Large intestine (tissue), 3 donors: ENCODE measurements at regions not wholly inside any gene's neighbourhood (a gene's known extent, or its start where the extent isn't known, plus 50 kb on each side); places are given as distances from the start of the nearest gene placed in this dataset.

ENCODE experiments used
- DNase-seq, 2 donors: peaks; one replicate each; pipeline versions ENCODE4 v3.0.0 to v3.0.0-alpha.2; 2013
- H3K27ac ChIP-seq: one replicate; pipeline ENCODE4 v1.5.1; 2013; ENCODE audit warnings: low read length
- H3K27me3 ChIP-seq: 2 replicates; pipeline ENCODE4 v1.6.1; 2013; ENCODE audit warnings: low read length; ENCODE audit not compliant: control insufficient read depth, insufficient read depth
- H3K36me3 ChIP-seq: 2 replicates; pipeline ENCODE4 v1.6.1; 2013; ENCODE audit warnings: low read length; ENCODE audit not compliant: control insufficient read depth, insufficient read depth
- H3K4me1 ChIP-seq: one replicate; pipeline ENCODE4 v1.6.1; 2013; ENCODE audit warnings: low read length; ENCODE audit not compliant: control insufficient read depth, insufficient read depth
- H3K4me3 ChIP-seq: one replicate; pipeline ENCODE4 v1.5.1; 2013; ENCODE audit warnings: low read length
- H3K9me3 ChIP-seq: one replicate; pipeline ENCODE4 v1.6.1; 2013; ENCODE audit warnings: mild to moderate bottlenecking, low read depth, low read length, moderate library complexity; ENCODE audit not compliant: control insufficient read depth
- WGBS: methylation state at CpG from one replicate; pipeline ENCODE4 v1.1.5; 2013; ENCODE audit warnings: low lambda C conversion rate; ENCODE audit not compliant: insufficient coverage; 5-methylcytosine and 5-hydroxymethylcytosine counted together

- Histone ChIP-seq H3K9me3 (no peaks in the 10 kb centered on the region), H3K36me3 (no peaks in the 10 kb centered on the region), H3K27ac (no peak overlapping the region), H3K4me1 (no peaks in the 10 kb centered on the region), H3K27me3 (no peaks in the 10 kb centered on the region), H3K4me3 (no peak overlapping the region)
- DNase-seq, result no peak
- 100% methylated on average over 1 of the region's 3 CpGs for WGBS
Measured at GRCh38 chr9:28209130-28209529, 635.8 kb upstream of the C9orf72 start.

DNA sequence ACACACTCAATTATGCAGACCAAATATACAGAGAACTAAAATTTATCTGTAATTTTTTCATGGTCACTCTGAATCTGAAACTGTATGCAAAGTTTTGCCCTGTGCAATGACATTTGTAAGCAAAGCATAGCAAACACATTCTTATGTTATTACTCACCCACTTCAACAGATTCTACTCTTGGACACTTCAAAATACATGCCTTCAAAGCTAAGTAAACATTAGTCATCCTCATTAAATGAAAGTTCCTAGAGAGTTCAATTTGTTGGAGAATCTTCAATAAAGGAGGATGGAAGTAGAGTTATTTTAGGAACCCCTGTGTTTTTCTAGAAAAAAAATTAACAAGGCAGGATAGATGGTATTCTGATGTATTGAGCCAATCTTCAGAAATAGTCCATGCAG lies 639.7 kb upstream of the C9orf72 start:
- Histone ChIP-seq H3K27me3 (no peaks in the 10 kb centered on the region), H3K36me3 (no peaks in the 10 kb centered on the region), H3K4me3 (no peak overlapping the region), H3K9me3 (no peaks in the 10 kb centered on the region), H3K4me1 (no peaks in the 10 kb centered on the region), H3K27ac (no peak overlapping the region)
- peak; percentile 1 to 9 for DNase-seq

DNA sequence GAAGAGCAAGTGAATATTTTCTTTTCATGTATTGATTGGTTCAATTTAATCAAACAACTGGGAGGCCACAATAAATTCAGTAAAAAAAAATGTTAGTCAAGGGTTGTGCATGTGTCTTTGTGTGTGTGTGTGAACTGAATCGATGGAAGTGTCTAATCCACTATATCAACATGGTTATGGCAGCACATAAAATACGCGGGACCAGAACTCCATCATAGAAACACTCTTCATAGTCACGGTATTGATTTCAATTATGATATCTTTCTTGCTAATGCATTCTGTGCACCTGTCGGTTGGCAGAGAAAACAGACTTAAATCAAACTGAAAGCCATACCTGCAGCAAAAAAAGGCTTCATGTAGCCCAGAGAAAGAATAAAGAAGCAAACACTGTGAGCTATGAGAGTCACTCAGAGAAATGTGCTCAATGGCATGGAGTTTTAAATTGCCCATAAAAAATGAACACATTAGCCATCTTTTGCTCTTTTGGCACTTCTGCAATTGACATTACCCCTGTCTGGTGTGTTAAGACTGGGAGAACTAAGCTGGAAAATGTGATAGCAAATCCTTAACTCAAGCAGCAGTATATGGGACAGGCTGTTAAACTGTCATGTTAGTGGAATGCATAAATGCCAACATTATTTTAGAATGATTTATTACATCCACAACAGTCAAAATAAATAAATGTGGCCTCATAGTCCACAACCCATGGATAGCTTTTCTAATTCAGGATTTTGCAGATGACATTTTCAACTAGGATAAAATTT lies 642.4 kb upstream of the C9orf72 start:
- H3K27me3 ChIP-seq, result no peaks in the 10 kb centered on the region
- H3K27ac ChIP-seq, result no peak overlapping the region
- no peaks in the 10 kb centered on the region for H3K4me1 ChIP-seq
- 50% methylated on average over 1 of the region's 5 CpGs for WGBS
- H3K9me3 ChIP-seq, result no peaks in the 10 kb centered on the region
- DNase-seq, result no peak
- H3K4me3 ChIP-seq, result no peak overlapping the region
- H3K36me3 ChIP-seq, result no peaks in the 10 kb centered on the region

DNA sequence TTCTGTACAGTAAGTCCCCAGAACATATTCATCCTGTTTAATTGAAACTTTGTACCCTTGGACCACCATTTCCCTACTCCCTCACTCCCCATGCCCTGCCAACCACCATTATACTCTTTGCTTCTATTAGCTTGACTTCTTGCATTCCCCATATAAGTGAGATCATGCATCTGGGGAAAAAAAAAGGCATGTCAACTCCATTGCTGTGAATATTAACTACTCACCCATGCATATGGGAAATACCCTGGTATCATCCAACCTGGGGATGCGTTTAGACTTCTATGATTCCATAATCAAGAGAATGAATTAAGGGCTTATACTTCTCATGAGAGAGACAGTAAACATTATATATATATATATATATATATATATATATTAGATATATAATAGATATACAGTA lies 659.4 kb upstream of the C9orf72 start:
- Histone ChIP-seq H3K9me3 (no peaks in the 10 kb centered on the region), H3K27ac (no peak overlapping the region), H3K27me3 (no peaks in the 10 kb centered on the region), H3K4me1 (no peaks in the 10 kb centered on the region), H3K4me3 (no peak overlapping the region), H3K36me3 (no peaks in the 10 kb centered on the region)
- no peak for DNase-seq
- no CpG with 5 or more reads among the region's 1 CpG for WGBS

DNA sequence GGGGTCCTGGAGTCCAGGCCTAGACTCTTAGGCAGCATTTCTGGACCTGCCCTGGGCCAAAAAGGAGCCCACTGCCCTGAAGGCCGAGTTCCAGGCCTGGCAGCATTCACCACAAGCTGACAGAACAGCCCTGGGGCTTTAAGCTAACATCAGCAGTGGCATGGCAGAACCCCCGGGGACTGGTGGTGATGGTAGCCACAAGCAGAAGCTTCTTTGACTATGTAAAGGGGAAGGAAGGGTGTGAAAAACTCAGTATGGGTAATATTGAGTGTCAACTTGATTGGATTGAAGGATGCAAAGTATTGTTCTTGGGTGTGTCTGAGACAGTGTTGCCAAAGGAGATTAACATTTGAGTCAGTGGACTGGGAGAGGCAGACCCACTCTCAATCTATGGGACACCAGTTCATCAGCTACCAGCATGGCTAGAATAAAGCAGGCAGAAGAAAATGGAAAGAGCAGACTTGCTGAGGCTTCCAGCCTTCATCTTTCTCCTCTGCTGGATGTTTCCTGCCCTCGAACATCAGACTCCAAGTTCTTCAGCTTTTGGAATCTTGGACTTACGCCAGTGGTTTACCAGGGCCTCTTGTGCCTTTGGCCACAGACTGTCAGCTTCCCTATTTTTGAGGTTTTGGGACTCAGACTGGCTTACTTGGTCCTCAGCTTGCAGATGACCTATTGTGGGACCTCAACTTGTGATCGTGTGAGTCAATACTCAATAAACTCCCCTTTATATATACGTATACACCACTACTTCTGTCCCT lies 661.0 kb upstream of the C9orf72 start:
- DNase-seq, result no peak
- Histone ChIP-seq H3K4me1 (no peaks in the 10 kb centered on the region), H3K27ac (no peak overlapping the region), H3K36me3 (no peaks in the 10 kb centered on the region), H3K9me3 (no peaks in the 10 kb centered on the region), H3K27me3 (no peaks in the 10 kb centered on the region), H3K4me3 (no peak overlapping the region)
- no CpG with 5 or more reads among the region's 6 CpGs for WGBS

GRCh38 chr9:28234894-28235277 lies 661.6 kb upstream of the C9orf72 start:
- no peaks in the 10 kb centered on the region for H3K9me3 ChIP-seq
- no peak overlapping the region for H3K27ac ChIP-seq
- H3K27me3 ChIP-seq, result no peaks in the 10 kb centered on the region
- no peaks in the 10 kb centered on the region for H3K36me3 ChIP-seq
- no peak overlapping the region for H3K4me3 ChIP-seq
- no peaks in the 10 kb centered on the region for H3K4me1 ChIP-seq
- DNase-seq, result no peak
- WGBS, result no CpG with 5 or more reads among the region's 1 CpG

GRCh38 chr9:28249424-28249823 lies 676.1 kb upstream of the C9orf72 start:
- Histone ChIP-seq H3K4me3 (no peak overlapping the region), H3K27ac (no peak overlapping the region), H3K9me3 (no peaks in the 10 kb centered on the region), H3K36me3 (no peaks in the 10 kb centered on the region), H3K4me1 (no peaks in the 10 kb centered on the region), H3K27me3 (no peaks in the 10 kb centered on the region)
- WGBS, result 57% methylated on average over 1 of the region's 2 CpGs
- DNase-seq, result no peak

DNA sequence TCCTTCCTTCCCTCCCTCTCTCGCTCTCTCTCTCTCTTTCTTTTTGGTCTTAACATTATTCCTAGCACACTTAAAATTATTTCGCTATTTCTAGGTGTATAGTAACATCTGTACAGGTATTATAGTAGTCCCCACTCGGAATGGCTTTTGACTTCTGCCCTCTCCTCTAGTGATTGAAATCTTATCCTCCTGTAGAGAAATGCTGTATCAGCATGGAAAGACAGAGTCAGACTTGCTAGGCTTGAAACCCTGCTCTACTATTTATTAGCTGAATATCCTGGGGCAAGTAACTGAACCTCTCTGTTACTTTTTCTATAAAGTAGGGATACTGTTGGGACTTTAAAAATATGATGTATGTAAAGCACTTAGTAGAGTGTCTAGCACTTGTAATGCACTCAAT lies 681.9 kb upstream of the C9orf72 start:
- Histone ChIP-seq H3K27me3 (no peaks in the 10 kb centered on the region), H3K4me3 (no peak overlapping the region), H3K27ac (no peak overlapping the region), H3K9me3 (no peaks in the 10 kb centered on the region), H3K4me1 (no peaks in the 10 kb centered on the region), H3K36me3 (no peaks in the 10 kb centered on the region)
- DNase-seq, result no peak
- 95% methylated on average over 2 of the region's 3 CpGs for WGBS

- Histone ChIP-seq H3K27ac (no peak overlapping the region), H3K9me3 (no peaks in the 10 kb centered on the region), H3K27me3 (no peaks in the 10 kb centered on the region), H3K36me3 (no peaks in the 10 kb centered on the region), H3K4me1 (no peaks in the 10 kb centered on the region), H3K4me3 (no peak overlapping the region)
- 100% methylated on average over 2 of the region's 4 CpGs for WGBS
- no peak for DNase-seq
Measured at GRCh38 chr9:28260330-28260729, 687.0 kb upstream of the C9orf72 start.

GRCh38 chr9:28264368-28264767 lies 691.1 kb upstream of the C9orf72 start:
- H3K4me1 ChIP-seq, result no peaks in the 10 kb centered on the region
- WGBS, result 100% methylated on average over 1 of the region's 4 CpGs
- no peaks in the 10 kb centered on the region for H3K9me3 ChIP-seq
- DNase-seq, result no peak
- no peaks in the 10 kb centered on the region for H3K27me3 ChIP-seq
- no peak overlapping the region for H3K27ac ChIP-seq
- H3K4me3 ChIP-seq, result no peak overlapping the region
- H3K36me3 ChIP-seq, result no peaks in the 10 kb centered on the region

GRCh38 chr9:28267351-28267750 lies 694.1 kb upstream of the C9orf72 start:
- no peak for DNase-seq
- WGBS, result 94% methylated on average over 5 of the region's 6 CpGs
- H3K4me3 ChIP-seq, result no peak overlapping the region
- no peak overlapping the region for H3K27ac ChIP-seq
- H3K4me1 ChIP-seq, result no peaks in the 10 kb centered on the region
- H3K9me3 ChIP-seq, result no peaks in the 10 kb centered on the region
- H3K36me3 ChIP-seq, result no peaks in the 10 kb centered on the region
- no peaks in the 10 kb centered on the region for H3K27me3 ChIP-seq
